Uterus (tissue), 2 donors: ENCODE measurements at regions not wholly inside any gene's neighbourhood (a gene's known extent, or its start where the extent isn't known, plus 50 kb on each side); places are given as distances from the start of the nearest gene placed in this dataset.

Experiments
- CTCF ChIP-seq, 4 experiments: fragments of 200-600 bp in 2 of 4; fragments of 450-650 bp in 2 of 4; sonication (generic) in 2 of 4; IDR thresholded peaks; one replicate each; pipeline ENCODE4 v1.5.1; 2016 to 2019; ENCODE audit warnings: antibody characterized with exemption in 4 of 4, mild to moderate bottlenecking in 2 of 4, moderate library complexity in 1 of 4
- POLR2A ChIP-seq, 2 donors: fragments of 450-650 bp; IDR thresholded peaks; one replicate each; pipeline ENCODE4 v1.6.1; 2016; ENCODE audit warnings: antibody characterized with exemption in 2 of 2, mild to moderate bottlenecking in 1 of 2, moderate library complexity in 1 of 2

GRCh38 chr1:68811806-68812205 is 314.9 kb upstream of the DEPDC1 start:
- TF ChIP-seq CTCF (IDR thresholded peaks at IDR 0.05), result no peak
- TF ChIP-seq POLR2A (IDR thresholded peaks at IDR 0.05), result no peak
